ENCODE measurements at regions not wholly inside any gene's neighbourhood (a gene's known extent, or its start where the extent isn't known, plus 50 kb on each side); places are given as distances from the start of the nearest gene placed in this dataset.

GRCh38 chr15:26391567-26392194 is 381.2 kb downstream of the GABRB3 start:
- TF ChIP-seq CTCF (IDR thresholded peaks at IDR 0.05) (no peak), POLR2A (IDR thresholded peaks at IDR 0.05) (no peak)

Measured in vagina (tissue), 2 donors.